Prostate gland (tissue), 2 donors: ENCODE measurements at regions not wholly inside any gene's neighbourhood (a gene's known extent, or its start where the extent isn't known, plus 50 kb on each side); places are given as distances from the start of the nearest gene placed in this dataset.

Experiments used
- DNase-seq: peaks from one replicate; pipeline ENCODE4 v3.0.0-alpha.2; 2019; ENCODE audit warnings: low spot score
- H3K27ac ChIP-seq, 2 donors: fragments of 200-600 bp; sonication (generic); 2 replicates each; pipeline ENCODE4 v1.5.1; 2017 to 2019
- H3K27me3 ChIP-seq: fragments of 200-600 bp; sonication (generic); replicated peaks from 2 replicates; pipeline ENCODE4 v1.5.1; 2019; ENCODE audit not compliant: insufficient read depth
- H3K36me3 ChIP-seq, 2 donors: fragments of 200-600 bp; sonication (generic); 1 replicate in 1 of 2; 2 replicates in 1 of 2; pipeline versions ENCODE4 v1.5.1 to v1.8.1; 2017 to 2019
- H3K4me1 ChIP-seq: fragments of 200-600 bp; sonication (generic); replicated peaks from 2 replicates; pipeline ENCODE4 v1.5.1; 2019
- H3K4me3 ChIP-seq, 2 donors: fragments of 200-600 bp; sonication (generic); 2 replicates each; pipeline ENCODE4 v1.5.1; 2017 to 2019
- H3K9me3 ChIP-seq: fragments of 200-600 bp; sonication (generic); 2 replicates; pipeline ENCODE4 v1.5.1; 2017
- CTCF ChIP-seq, 4 experiments: fragments of 200-600 bp in 2 of 4; fragments of 450-650 bp in 2 of 4; sonication (generic) in 2 of 4; IDR thresholded peaks; 1 replicate in 3 of 4; 2 replicates in 1 of 4; pipeline ENCODE4 v1.5.1; 2016 to 2019; ENCODE audit warnings: antibody characterized with exemption in 4 of 4, mild to moderate bottlenecking in 2 of 4, moderate library complexity in 2 of 4
- POLR2A ChIP-seq: fragments of 450-650 bp; IDR thresholded peaks from one replicate; pipeline ENCODE4 v1.6.1; 2016; ENCODE audit warnings: antibody characterized with exemption, mild to moderate bottlenecking
- POLR2AphosphoS5 ChIP-seq: sonication (generic); formaldehyde crosslinking; IDR thresholded peaks from one replicate; pipeline ENCODE4 v1.6.1; 2017; ENCODE audit warnings: antibody characterized with exemption
- WGBS: methylation state at CpG from one replicate; pipeline ENCODE4 v1.1.5; 2018; 5-methylcytosine and 5-hydroxymethylcytosine counted together
- intact Hi-C: fragments of 100-400 bp; cut with DNase I; formaldehyde crosslinking; loops from one replicate; pipeline ENCODE4 v1.14.2; 2022

DNA sequence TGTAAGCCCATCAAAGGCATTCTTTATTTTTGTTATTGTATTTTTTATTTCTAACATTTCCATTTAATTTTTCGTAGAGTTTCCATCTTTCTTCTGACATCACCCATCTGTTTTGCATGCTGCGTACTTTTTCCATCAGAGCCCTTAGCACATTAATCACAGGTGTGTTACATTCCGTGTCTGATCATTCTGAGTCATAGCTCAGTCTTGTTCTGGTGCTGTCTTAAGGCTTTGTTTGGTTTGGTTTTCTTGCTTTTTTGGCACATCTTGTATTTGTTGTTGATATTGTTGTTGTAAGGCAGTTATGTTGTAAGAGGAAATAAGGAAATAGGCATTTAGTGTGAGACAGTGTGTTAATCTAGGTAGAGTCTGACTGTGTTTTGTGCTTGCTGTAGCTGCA lies 214.6 kb upstream of the CDH4 start:
- intact Hi-C loops: no loop called here
- TF ChIP-seq CTCF (IDR thresholded peaks at IDR 0.05) (no peak), POLR2AphosphoS5 (no peak)
- Histone ChIP-seq H3K9me3 (no peaks in the 10 kb centered on the region), H3K27ac (no peak overlapping the region), H3K4me3 (no peak overlapping the region), H3K27me3 (no peaks in the 10 kb centered on the region), H3K36me3 (no peaks in the 10 kb centered on the region), H3K4me1 (no peaks in the 10 kb centered on the region)
- WGBS: 75% methylated on average over 3 of the region's 3 CpGs
- no peak for DNase-seq

GRCh38 chr20:61041481-61041880 lies 210.6 kb upstream of the CDH4 start:
- Histone ChIP-seq H3K9me3 (no peaks in the 10 kb centered on the region), H3K27ac (no peak overlapping the region), H3K4me3 (no peak overlapping the region), H3K27me3 (no peaks in the 10 kb centered on the region), H3K4me1 (no peaks in the 10 kb centered on the region), H3K36me3 (no peaks in the 10 kb centered on the region)
- 77% methylated on average over 4 of the region's 4 CpGs for WGBS
- DNase-seq: no peak
- intact Hi-C loops: no loop called here
- TF ChIP-seq POLR2AphosphoS5 (no peak), POLR2A (no peak), CTCF (IDR thresholded peaks at IDR 0.05) (no peak)

DNA sequence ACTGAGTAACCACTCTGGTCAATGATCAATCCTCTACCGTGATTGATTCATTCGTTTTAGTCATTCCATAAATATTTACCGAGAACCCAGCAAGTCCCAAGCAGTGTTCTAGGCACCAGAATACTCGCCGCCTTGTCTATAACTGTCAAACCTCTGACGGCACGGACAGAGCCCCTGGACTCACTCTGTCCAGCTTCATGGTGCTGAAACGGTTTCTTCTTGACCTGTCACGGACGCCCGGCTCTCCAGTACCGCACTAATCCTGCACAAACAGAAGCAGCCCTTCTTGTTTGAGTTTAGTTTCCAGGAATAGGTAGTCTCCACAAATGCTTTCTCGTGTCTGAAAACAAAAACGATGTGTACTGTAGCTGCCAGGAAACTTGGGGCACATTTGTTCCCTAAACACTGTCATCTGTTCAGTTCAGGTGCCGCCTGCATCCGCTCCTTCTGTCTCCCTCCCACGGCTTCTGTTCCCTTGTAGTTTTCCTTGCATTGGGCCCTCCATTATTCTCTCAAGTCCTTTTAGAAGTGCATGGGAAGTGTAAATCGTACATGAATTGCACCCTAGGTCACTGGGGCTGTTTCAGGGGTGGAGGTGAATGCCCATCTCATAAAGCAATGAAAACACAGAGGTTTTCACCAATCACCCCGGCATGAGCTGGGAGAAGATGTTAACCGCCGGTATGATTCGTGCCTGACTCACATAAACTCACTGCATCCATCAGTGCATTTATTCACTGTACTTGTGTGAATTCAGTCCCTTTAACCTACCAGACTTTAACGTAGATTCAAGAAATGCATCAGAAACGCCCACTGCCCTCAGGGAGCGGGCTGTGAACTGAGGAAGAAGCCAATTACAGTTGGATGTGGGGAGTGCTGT lies 209.3 kb upstream of the CDH4 start:
- 63% methylated on average over 25 of the region's 25 CpGs for WGBS
- no peak overlapping the region for H3K27ac ChIP-seq
- intact Hi-C loops: no loop called here
- no peak for DNase-seq
- H3K36me3 ChIP-seq: no peaks in the 10 kb centered on the region
- no peaks in the 10 kb centered on the region for H3K9me3 ChIP-seq
- no peaks in the 10 kb centered on the region for H3K27me3 ChIP-seq
- no peak overlapping the region for H3K4me3 ChIP-seq
- TF ChIP-seq POLR2AphosphoS5 (no peak), POLR2A (no peak), CTCF (IDR thresholded peaks at IDR 0.05) (no peak)
- no peaks in the 10 kb centered on the region for H3K4me1 ChIP-seq

GRCh38 chr20:61043681-61044080 lies 208.4 kb upstream of the CDH4 start:
- Histone ChIP-seq H3K4me3 (no peak overlapping the region), H3K4me1 (no peaks in the 10 kb centered on the region), H3K9me3 (no peaks in the 10 kb centered on the region), H3K27ac (no peak overlapping the region), H3K36me3 (no peaks in the 10 kb centered on the region), H3K27me3 (no peaks in the 10 kb centered on the region)
- WGBS: 87% methylated on average over 9 of the region's 9 CpGs
- no peak for DNase-seq
- intact Hi-C loops: no loop called here
- no peak for TF ChIP-seq POLR2AphosphoS5
- TF ChIP-seq POLR2A: no peak
- no peak for TF ChIP-seq CTCF (IDR thresholded peaks at IDR 0.05)

- H3K4me1 ChIP-seq: no peaks in the 10 kb centered on the region
- H3K27ac ChIP-seq: no peak overlapping the region
- no peaks in the 10 kb centered on the region for H3K9me3 ChIP-seq
- intact Hi-C loops: no loop called here
- H3K36me3 ChIP-seq: no peaks in the 10 kb centered on the region
- no peak for TF ChIP-seq CTCF (IDR thresholded peaks at IDR 0.05)
- WGBS: 44% methylated on average over 4 of the region's 4 CpGs
- no peak for DNase-seq
- no peaks in the 10 kb centered on the region for H3K27me3 ChIP-seq
- no peak overlapping the region for H3K4me3 ChIP-seq
These were observed 207.6 kb upstream of the CDH4 start for GRCh38 chr20:61044499-61044898.
